Right forelimb (tissue), 1 donor: ENCODE measurements at regions not wholly inside any gene's neighbourhood (a gene's known extent, or its start where the extent isn't known, plus 50 kb on each side); places are given as distances from the start of the nearest gene placed in this dataset.

Source experiments
- DNase-seq: peaks from one replicate; pipeline ENCODE4 v3.0.0-alpha.2; 2018

DNA sequence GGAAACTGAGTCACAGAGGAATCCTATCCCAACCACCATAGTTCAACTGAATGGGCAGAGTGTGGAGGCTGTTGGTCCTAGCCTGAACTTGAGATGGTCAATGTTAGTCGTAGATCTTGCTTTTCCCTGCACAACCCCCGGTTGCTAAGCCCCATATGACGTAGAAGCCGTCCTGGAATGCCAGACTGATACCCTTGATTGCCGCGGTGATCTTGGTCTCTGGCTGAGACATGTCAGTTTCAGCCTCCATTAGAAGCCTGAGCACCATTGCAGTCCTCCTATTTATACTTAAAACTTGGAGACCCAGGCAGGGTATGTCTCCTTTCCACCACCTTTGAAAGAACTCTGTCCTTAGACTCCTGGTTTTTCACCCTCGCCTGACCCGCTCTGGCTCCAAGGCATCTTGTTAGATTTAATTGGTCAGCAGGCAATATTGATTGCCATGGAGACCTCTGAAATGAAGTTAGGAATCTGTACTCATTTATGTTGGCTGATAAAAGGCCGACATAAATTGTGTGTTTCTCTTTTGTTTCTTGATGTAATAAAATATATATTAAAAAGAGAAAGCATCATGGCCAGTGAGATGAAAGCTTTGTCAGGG lies 53.4 kb downstream of the RPLP1 start:
- no peak for DNase-seq

DNA sequence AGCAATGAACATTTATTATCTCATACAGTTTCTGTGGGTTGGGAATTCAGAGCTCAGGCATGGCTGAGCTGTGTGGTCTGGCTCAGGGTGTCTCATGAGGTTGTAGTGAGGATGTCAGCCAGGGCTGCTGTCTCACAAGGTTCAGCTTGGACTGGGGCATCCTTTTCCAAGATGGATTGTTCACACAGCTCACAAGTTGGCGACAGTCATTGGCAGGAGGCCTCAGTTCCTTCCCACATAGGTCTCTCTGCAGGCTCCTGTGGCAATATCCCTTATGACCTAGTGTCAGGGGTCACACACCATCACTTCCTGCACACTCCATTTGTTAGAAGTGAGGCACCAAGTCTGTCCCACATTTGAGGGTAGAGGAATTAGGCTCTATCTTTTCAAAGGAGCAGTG lies 56.0 kb downstream of the RPLP1 start:
- DNase-seq: no peak

DNA sequence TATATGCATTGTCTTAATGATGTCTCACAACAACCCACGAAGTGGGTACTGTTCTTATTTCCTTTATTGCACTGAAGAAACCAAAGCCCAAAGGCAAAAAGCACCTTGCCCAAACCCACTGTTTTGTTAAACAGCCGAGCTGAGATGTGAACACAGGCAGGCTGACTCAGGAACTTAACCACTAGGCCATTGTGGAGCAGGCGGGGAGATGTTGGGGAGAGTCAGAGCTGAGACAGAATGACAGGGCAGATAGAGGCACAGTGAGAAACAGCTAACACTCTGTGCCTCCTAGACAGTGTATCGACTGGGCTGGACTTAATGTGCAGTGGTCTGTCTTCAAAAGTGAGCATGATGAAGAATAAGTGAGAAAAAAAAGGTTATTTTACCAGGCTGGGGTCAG lies 56.5 kb downstream of the RPLP1 start:
- no peak for DNase-seq

DNA sequence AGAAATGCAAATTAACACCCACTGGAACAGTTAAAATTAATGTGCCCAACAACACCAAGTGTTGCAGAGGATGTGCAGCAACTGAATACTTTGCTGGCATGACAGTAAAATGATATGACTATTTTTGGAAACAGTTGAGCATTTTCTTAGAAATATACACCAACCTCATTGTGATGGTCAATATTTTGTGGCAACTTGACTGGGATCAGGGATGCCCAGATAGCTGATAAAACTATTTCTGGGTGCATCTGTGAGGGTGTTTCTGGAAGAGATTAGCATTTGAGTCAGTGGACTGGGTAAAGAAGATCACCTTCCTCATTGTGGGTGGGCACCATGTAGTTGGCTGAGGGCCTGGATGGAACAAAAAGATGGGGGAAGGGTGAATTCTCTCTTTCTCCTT lies 57.9 kb downstream of the RPLP1 start:
- DNase-seq: no peak

DNA sequence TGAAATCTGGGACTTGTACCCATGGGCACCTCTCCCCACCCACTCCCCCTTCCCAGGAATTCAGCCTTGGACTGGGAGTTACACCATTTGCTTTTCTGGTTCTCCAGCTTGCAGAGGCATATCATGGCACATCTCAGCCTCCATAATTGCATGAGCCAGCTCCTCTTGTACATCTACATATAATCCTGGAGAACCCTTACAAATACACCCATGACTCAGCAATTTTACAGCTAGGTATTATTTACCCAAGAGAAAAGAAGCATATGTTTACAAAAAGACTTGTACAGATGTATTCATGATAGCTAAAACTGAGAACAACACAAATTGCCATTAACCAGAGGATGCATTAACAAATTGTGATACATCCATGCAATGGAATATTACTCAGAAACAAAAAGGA lies 58.4 kb downstream of the RPLP1 start:
- DNase-seq: no peak

DNA sequence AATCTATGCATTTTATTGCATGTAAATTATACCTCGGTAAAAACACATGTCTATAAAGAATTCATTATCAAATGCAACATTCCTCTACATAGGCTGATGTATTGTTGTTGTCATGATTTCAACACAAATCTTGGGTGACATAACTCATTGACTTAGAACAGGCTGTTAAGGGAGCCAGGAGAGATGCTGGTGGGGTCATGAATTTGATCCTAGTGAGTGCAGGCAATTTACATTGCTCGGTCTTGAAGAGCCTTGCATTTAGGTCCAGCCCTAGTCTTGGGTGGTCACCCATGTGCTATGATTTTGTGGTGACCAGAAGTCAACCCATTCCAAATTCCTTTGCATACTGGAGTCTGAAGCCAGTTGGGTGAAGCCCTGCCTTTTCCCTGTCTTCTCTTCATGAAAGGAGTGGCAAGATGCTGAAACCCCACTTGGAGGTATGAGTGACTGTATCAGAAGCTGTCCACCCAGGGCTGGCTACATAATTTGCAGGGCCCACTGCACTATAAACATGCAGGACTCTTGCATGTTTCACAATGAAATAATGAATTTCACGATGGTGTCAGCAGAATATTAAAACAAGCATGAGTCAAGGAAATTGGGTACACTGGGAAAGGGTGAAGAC lies 59.2 kb downstream of the RPLP1 start:
- no peak for DNase-seq

DNA sequence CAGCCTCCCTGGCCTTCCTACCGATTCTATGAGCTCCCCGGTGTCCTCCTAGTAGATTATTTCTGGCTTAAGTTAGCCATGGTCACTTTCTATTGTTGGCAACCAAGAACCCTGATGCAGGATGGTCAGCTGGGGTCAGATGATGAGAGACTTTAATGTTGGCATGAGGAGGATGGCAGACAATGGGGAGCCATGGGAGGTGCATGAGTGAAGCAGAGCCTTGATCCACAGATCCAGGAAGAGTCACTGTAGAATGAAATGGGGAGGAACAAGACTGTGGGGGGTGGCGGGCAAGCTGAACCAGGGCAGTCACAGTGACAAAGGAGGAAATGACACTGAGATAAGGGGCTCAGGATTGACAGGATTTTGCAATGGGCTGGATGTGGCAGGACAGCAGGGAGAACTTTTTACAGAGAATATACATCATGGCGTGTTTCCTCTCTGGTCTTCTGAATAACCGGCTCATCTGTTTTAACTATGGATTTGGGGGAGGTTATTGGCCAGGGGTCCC lies 60.9 kb downstream of the RPLP1 start:
- DNase-seq: no peak

DNA sequence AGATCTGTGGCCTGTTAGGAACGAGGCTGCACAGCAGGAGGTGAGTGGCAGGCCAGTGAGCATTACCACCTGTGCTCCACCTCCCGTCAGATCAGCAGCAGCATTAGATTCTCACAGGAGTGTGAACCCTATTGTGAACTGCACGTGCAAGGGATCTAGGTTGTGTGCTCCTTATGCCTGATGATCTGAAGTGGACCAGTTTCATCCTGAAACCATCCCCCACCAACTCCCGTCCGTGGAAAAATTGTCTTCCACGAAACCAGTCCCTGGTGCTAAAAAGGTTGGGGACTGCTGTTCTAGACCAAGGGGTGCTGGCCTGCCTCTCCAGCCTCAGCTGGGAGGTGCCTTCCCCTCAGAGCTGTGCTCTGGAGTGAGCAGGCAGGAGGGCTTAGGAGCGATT lies 61.4 kb downstream of the RPLP1 start:
- DNase-seq: no peak

DNA sequence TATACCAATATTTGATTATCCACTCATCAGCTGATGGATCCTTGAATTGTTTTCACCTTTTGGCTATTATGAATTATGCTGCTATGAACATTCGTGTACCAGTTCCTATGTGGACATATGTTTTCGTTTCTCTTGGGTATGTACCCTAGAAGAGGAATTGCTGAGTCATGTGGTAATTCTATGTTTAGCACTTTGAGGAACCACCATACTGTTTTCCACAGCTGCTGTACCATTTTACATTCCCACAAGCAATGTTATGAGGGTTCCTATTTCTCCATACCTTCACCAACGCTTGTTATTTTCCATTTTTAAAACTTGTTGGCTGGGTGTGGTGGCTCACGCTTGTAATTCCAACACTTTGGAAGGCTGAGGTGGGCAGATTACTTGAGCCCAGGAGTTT lies 62.9 kb downstream of the RPLP1 start:
- DNase-seq: no peak

DNA sequence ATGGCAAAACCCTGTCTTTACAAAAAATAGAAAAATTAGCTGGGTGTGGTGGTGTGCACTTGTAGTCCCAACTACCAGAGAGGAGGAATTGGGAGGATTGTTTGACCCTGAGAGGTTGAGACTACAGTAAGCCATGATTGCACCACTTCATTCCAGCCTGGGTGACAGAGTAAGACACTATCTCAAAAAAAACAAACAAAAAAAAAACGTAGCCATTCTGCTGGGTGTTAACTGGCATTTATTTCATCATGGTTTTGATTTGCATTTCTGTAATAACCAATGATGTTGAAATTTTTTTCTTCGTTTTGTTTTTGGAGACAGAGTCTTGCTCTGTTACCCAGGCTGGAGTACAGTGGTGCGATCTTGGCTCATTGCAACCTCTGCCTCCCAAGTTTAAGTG lies 63.3 kb downstream of the RPLP1 start:
- DNase-seq: no peak

DNA sequence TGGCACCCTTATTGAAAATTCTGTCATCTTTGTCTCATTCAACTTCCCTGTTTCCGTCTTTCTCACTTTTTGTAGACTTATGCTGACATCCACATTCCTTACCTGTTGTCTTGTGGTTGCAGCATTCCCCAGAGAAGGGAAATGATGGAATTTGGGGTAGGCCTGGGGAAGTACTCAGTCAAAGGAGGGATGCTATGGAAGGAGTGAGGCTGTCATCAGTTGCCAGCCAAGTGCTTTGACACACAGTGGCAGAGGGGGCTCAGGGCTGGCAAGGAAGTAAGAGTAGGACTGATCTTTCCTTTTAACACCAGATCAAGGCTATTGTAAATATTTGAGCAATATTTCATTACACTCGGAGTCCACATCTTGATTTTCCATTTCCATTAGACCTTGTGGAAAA lies 64.4 kb downstream of the RPLP1 start:
- no peak for DNase-seq

DNA sequence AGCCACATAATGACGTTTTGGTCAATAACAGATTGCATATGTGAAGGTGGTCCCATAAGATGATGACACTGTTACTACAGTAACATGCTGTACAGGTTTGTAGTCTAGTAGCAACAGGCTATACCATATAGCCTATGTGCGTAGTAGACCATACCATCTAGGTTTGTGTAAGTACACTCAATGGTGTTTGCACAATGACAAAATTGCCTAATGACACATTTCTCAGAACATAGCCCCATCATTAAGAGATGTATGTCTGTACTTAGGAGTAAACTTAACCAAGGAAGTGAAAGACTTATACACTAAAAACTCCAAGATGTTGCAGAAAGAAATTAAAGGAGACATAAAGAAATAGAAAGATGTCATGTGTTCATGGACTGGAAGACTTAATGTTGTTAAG lies 66.2 kb downstream of the RPLP1 start:
- DNase-seq: no peak

DNA sequence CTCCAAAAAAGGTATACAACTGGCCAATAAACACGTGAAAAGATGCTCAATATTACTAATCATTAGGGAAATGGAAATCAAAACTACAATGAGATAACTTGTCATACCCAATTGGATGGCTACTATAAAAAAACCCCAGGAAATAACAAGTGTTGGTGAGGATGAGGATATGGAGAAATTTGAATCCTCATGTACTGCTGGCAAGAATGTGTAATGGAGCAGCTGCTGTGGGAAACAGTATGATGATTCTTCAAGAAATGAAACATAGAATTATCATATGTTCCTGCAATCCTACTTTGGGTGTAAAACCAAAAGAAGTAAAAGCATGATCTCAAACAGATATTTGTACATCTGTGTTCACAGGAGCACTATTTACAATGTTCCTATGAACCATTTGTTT lies 67.4 kb downstream of the RPLP1 start:
- no peak for DNase-seq

DNA sequence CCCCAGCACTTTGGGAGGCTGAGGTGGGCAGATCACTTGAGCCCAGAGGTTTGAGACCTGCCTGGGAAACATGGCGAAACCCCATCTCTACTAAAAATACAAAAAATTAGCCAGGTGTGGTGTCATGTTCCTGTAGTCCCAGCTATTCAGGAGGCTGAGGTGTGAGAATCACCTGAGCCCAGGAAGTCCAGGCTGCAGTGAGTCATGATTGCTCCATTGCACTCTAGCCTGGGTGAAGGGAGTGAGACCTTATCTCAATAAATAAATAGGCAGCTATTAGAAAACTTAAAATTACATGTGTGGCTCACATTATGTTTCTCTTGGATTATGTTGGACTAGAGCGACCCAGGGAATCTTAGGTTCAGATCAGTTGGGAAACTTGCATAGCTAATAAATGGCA lies 69.7 kb downstream of the RPLP1 start:
- DNase-seq: no peak

DNA sequence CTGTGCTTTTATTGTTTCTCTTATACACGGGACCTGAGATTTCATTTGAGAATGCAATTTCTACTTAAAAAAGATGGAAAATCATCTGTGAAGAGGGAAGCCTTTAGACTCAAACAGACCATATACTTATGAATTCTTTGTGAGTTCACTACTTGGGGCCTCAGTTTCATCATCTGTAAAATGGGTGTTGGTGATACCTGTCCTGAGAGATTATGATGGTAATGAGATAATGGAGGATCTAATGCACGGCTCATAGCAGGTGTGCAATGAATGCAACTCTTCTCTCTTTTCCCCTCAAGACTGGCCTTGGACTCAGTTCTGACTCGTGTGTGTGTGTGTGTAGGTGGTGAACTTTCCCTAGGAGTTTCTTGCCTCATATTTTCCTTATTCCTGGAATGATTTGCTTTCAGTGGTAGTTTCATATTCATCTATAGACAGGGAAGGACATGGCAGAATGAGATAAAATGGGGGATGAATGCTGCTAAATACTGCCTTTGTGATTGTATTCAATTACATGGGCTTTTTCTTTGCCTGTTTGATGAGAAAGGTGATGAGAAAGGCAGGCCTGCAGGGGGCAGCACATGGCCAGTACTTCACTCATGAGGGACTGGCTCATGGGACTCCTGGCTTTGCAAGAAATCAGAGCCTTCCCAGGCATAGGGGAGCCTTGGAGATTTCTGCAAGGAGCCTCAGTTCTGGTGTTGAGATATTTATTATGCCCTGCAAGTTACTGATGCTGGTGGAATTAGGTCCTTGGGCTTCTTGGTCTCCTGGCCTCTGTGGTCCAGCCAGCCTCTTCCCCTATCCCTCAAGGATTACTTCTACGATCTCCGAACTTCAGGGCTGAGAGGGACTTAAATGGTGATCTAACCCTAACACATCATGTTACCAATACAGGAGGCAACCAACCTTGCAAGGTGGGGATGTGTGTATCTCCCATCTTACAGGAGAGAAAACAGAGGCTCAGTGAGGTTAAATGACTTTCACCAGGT lies 70.7 kb downstream of the RPLP1 start:
- DNase-seq: peak; percentile 87

DNA sequence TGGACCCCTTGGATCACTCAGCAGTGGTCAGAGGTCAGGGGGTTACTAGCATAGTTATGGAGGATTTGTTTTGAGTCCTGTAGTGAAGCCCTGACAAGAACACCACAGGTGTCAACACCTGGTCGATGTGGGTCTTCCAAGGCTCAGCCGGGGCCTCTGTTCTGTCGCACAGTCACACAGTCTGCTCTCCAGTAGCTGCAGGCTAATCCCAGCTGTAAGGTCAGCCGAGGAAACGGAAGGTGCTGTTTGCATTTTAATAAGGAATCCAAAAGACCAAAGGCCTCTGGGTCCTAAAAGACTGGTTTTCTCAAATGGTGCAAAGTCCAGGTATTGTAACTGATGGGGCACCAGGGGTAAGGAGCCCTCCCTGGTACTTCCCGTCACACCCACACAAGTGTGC lies 71.7 kb downstream of the RPLP1 start:
- no peak for DNase-seq

DNA sequence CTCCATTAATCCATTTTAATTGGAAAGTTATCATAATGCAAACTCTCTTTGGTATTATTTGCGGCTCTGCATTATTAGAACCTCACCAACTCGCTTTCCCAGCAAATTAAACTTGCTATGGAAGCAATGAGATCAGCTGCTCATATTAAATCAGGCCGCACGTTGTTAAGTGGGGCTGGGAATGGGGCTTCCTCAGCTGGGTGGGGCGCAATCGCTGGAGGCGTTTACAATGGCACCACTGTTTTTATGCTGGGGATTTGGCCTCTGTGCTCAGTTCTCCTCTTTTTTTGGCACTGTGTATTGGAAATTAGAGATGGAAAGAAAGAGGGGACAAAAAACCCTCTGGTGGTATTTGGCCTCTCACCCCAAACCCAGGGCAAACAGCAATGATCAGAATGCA lies 72.2 kb downstream of the RPLP1 start:
- no peak for DNase-seq

DNA sequence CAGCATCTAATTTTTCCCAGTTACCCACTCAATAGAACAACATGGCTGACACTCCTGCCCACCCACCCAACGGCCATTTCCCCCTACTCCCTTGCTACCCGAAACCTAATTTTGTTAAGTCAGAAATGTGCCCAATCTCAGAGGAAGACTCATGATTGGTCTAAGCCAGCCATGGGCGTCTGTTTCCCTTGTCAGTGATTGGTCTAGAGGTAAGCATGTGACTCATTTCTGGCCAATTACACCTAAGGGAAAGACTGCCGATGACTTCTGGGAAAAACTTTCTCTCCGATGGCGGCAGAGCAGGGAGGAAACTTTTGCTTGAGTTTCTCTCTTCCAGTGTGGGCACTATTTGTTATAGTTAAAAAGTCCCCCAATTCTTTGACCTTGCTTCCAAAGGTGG lies 72.9 kb downstream of the RPLP1 start:
- no peak for DNase-seq

DNA sequence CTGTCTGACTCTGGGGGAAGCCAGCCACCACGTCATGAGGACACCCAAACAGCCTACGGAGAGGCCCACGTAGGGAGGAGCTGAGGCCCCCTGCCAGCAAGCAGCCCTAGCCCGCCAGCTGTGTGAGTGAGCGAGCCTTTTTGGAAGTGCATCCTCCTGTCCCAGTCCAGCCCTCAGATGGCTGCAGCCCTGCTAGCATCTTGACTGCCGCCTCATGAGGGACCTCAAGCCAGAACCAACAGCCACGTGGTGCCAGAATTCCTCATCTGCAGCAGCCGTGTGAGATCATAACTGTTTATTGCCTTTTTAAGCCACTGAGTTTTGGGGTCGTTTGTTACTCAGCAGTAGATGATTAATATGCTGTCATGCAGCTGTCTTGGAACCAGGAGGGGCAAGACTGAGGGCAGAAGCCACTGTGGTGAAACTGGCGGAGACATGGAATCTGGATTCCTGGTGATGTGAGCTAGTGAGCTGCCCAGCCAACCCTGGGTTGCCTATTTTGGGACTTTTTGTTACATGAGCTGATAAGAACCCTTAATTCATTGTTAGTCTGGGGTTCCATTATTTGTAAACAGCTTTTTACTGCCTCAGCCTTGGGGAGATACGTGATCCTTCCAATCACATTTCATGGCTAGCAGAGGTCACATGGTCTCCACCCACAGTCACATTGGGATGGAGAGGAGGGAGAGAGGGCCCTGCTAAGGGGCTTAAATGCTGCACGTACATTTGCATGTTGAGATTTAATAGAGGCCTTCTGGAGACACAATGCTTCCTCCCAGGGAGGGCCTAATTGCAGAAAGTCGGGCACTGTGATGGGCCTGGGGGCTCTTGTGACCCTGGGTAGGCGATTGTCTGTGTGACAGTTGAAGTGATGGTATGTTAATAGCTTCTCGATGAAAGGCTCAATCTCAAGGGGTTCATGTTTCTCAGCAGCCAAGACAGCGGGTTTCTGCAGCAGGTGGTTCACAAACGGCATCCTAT lies 73.8 kb downstream of the RPLP1 start:
- DNase-seq: no peak

DNA sequence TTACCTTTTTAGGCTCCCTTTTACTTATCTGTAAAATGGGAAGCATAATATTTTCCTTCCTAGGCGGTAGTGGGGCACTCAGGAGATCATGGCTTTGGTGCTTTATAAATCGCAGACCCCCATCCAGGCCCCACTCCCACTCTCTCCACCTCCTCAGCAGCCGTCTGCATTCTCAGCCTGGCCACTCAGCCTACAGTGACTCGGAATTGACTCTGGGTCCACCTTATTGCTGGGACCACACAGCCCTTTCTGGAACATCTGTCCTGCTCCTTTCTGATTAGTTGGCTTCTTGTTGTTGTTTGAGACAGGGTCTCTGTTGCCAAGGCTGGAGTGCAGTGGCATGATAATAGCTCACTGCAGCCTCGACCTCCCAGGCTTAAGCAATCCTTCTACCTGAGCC lies 76.5 kb downstream of the RPLP1 start:
- no peak for DNase-seq

DNA sequence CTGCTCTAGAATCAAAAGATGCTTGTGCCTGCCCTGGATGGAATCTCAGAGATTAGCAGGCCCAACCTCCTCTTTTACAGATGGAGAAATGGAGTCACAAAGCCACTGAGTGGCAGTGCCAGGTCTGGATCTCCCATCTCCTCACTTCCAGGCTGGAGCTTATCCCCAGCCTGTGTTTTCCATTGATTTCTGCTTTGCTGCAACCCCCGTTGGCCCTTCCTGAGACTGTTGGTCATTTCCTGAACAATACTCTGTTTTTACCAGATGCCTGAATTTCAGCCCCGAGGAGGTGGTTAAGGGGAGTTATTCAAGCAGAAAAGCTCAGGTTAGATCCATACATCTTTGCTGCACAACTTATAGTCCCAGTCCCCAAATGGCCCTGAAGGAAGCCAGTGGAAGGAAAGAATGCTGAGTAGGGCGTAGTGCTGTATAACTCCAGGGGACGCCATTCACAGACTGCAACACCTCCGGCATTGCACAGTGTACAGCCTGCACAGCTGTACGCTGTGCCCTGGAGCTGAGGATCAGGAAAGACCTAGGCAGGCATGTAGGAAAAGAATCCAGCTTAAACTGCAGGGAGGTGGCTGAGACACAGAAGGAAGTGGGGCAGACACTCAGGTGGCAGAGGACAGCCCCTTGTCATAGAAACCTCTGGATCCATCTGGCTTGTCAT lies 77.5 kb downstream of the RPLP1 start:
- DNase-seq: no peak
